Keratinocyte (primary cell): ENCODE measurements at regions not wholly inside any gene's neighbourhood (a gene's known extent, or its start where the extent isn't known, plus 50 kb on each side); places are given as distances from the start of the nearest gene placed in this dataset.

Source experiments
- DNase-seq: peaks from one replicate; pipeline ENCODE4 v3.0.0-alpha.2; 2011; ENCODE audit warnings: low read depth, missing footprints, low spot score
- FAIRE-seq: peaks from 2 replicates; lab custom pipeline; 2011; peaks lifted over from hg19 to GRCh38; lab: Jason Lieb, UNC
- H2AFZ ChIP-seq: 2 replicates; pipeline ENCODE4 v1.6.0; 2012; ENCODE audit warnings: low read length, control low read depth, inconsistent platforms; ENCODE audit not compliant: control insufficient read depth
- H3K27ac ChIP-seq: 2 replicates; pipeline ENCODE4 v1.5.1; 2011; ENCODE audit warnings: low read length; ENCODE audit not compliant: control insufficient read depth, insufficient read depth
- H3K27me3 ChIP-seq: 3 replicates; pipeline ENCODE4 v1.6.0; 2011; ENCODE audit warnings: low read length; ENCODE audit not compliant: control insufficient read depth, insufficient read depth; ENCODE audit errors: extremely low read depth
- H3K36me3 ChIP-seq, 2 experiments: 2 replicates in 1 of 2; 3 replicates in 1 of 2; pipeline ENCODE4 v1.5.1; 2011; ENCODE audit warnings: low read length in 2 of 2, mild to moderate bottlenecking in 1 of 2; ENCODE audit not compliant: control insufficient read depth in 2 of 2, insufficient read depth in 2 of 2; ENCODE audit errors: extremely low read depth in 1 of 2
- H3K4me1 ChIP-seq: 3 replicates; pipeline ENCODE4 v1.5.1; 2011; ENCODE audit warnings: low read length; ENCODE audit not compliant: control insufficient read depth, insufficient read depth; ENCODE audit errors: extremely low read depth
- H3K4me2 ChIP-seq: 3 replicates; pipeline ENCODE4 v1.6.0; 2011; ENCODE audit warnings: low read depth, low read length; ENCODE audit not compliant: control insufficient read depth, insufficient read depth; ENCODE audit errors: extremely low read depth
- H3K4me3 ChIP-seq, 3 experiments: fragments of 200-600 bp in 1 of 3; sonication (generic) in 1 of 3; 2 replicates in 2 of 3; 3 replicates in 1 of 3; pipeline ENCODE4 v1.5.1; 2011 to 2016; ENCODE audit warnings: low read length in 3 of 3, mild to moderate bottlenecking in 3 of 3, control low read depth in 2 of 3, inconsistent platforms in 1 of 3, low read depth in 1 of 3, mixed read lengths in 1 of 3, mixed run types in 1 of 3, moderate library complexity in 1 of 3; ENCODE audit not compliant: control insufficient read depth in 2 of 3, insufficient read depth in 2 of 3; ENCODE audit errors: extremely low read depth in 1 of 3
- H3K79me2 ChIP-seq: 2 replicates; pipeline ENCODE4 v1.6.0; 2012; ENCODE audit warnings: low read length; ENCODE audit not compliant: control insufficient read depth, insufficient read depth
- H3K9ac ChIP-seq: 3 replicates; pipeline ENCODE4 v1.6.0; 2011; ENCODE audit warnings: low read length; ENCODE audit not compliant: control insufficient read depth, insufficient read depth; ENCODE audit errors: extremely low read depth
- H3K9me1 ChIP-seq: 3 replicates; pipeline ENCODE4 v1.6.0; 2011; ENCODE audit warnings: low read length; ENCODE audit not compliant: control insufficient read depth, insufficient read depth; ENCODE audit errors: extremely low read depth
- H3K9me3 ChIP-seq: 2 replicates; pipeline ENCODE4 v1.5.1; 2012; ENCODE audit warnings: low read depth, low read length; ENCODE audit not compliant: control insufficient read depth
- H4K20me1 ChIP-seq: 3 replicates; pipeline ENCODE4 v1.6.0; 2011; ENCODE audit warnings: low read length; ENCODE audit not compliant: control insufficient read depth, insufficient read depth; ENCODE audit errors: extremely low read depth
- CTCF ChIP-seq, 3 experiments: IDR thresholded peaks in 1 of 3; conservative IDR thresholded peaks in 1 of 3; optimal IDR thresholded peaks in 1 of 3; 2 replicates in 2 of 3; 3 replicates in 1 of 3; pipeline versions ENCODE3 to v1.5.1; 2011; ENCODE audit warnings: low read length in 3 of 3, mild to moderate bottlenecking in 3 of 3, moderate library complexity in 2 of 3, control low read depth in 1 of 3, inconsistent platforms in 1 of 3; ENCODE audit not compliant: insufficient read depth in 2 of 3; ENCODE audit errors: extremely low read depth in 1 of 3
- EZH2 ChIP-seq: IDR thresholded peaks from one replicate; pipeline ENCODE4 v1.6.1; 2012; ENCODE audit warnings: inconsistent platforms, mild to moderate bottlenecking, low read length, moderate library complexity
- dilution Hi-C: fragments of 300-500 bp; cut with MboI; formaldehyde crosslinking; loops from one replicate; pipeline ENCODE4 v1.7.0; 2020; ENCODE audit warnings: low sequenced_read_pairs; ENCODE audit not compliant: extremely low pct_ligation_motif_present

- TF ChIP-seq EZH2 (no peak), CTCF (optimal IDR thresholded peaks at IDR 0.05 in 1 of 3, IDR thresholded peaks at IDR 0.05 in 1 of 3, conservative IDR thresholded peaks at IDR 0.05 in 1 of 3; ENCODE audit: extremely low read depth in 1 of 3, insufficient read depth in 2 of 3, low read length in 3 of 3) (no peak)
- H3K79me2 ChIP-seq: no peaks in the 10 kb centered on the region
- H3K4me3 ChIP-seq: no peak overlapping the region
- DNase-seq (no peak), FAIRE-seq (no peak)
- no peak overlapping the region for H2AFZ ChIP-seq
- peaks cover 63% of the 10 kb centered on the region for H3K27me3 ChIP-seq
- no peaks in the 10 kb centered on the region for H3K9me3 ChIP-seq
- no peaks in the 10 kb centered on the region for H3K36me3 ChIP-seq
- no peak overlapping the region for H3K27ac ChIP-seq
- dilution Hi-C loops: no loop called here
- H3K9me1 ChIP-seq: no peaks in the 10 kb centered on the region
- H4K20me1 ChIP-seq: no peaks in the 10 kb centered on the region
- H3K4me2 ChIP-seq: no peak overlapping the region
- no peaks in the 10 kb centered on the region for H3K4me1 ChIP-seq
- H3K9ac ChIP-seq: no peak overlapping the region
Measured at GRCh38 chr20:48169650-48170225, 384.5 kb upstream of the SULF2 start.

- FAIRE-seq: no peak
- DNase-seq: no peak
- no peaks in the 10 kb centered on the region for H3K4me1 ChIP-seq
- no peak overlapping the region for H3K27ac ChIP-seq
- H3K9me3 ChIP-seq: no peaks in the 10 kb centered on the region
- no peak overlapping the region for H3K9ac ChIP-seq
- TF ChIP-seq CTCF (optimal IDR thresholded peaks at IDR 0.05 in 1 of 3, IDR thresholded peaks at IDR 0.05 in 1 of 3, conservative IDR thresholded peaks at IDR 0.05 in 1 of 3; ENCODE audit: extremely low read depth in 1 of 3, insufficient read depth in 2 of 3, low read length in 3 of 3) (no peak), EZH2 (no peak)
- no peak overlapping the region for H3K4me3 ChIP-seq
- H3K27me3 ChIP-seq: peaks cover 42% of the 10 kb centered on the region
- no peaks in the 10 kb centered on the region for H3K36me3 ChIP-seq
- H3K9me1 ChIP-seq: no peaks in the 10 kb centered on the region
- dilution Hi-C loops: no loop called here
- H3K4me2 ChIP-seq: no peak overlapping the region
- no peak overlapping the region for H2AFZ ChIP-seq
- no peaks in the 10 kb centered on the region for H4K20me1 ChIP-seq
- no peaks in the 10 kb centered on the region for H3K79me2 ChIP-seq
Measured at GRCh38 chr20:48166082-48166835, 381.0 kb upstream of the SULF2 start.
